ENCODE measurements at regions not wholly inside any gene's neighbourhood (a gene's known extent, or its start where the extent isn't known, plus 50 kb on each side); places are given as distances from the start of the nearest gene placed in this dataset.
"Not testable (repeated sequence)": the region's sequence is repeated elsewhere in the genome, so short reads cannot be mapped to it uniquely, and the experiment has no call there.

GRCh38 chr1:227416156-227416830 is 98.0 kb upstream of the CDC42BPA start:
- no peak overlapping the region for H3K4me3 ChIP-seq (replicated peaks; ENCODE audit: insufficient read depth, low read length)
- no peak for DNase-seq (ENCODE audit: low read depth in 1 of 2, low spot score in 1 of 2)
- TF ChIP-seq SPI1 (IDR thresholded peaks at IDR 0.05; ENCODE audit: borderline replicate concordance, low read depth): no peak
- TF ChIP-seq POLR2AphosphoS5 (IDR thresholded peaks at IDR 0.05; ENCODE audit: low read depth): no peak
- H3K27ac ChIP-seq (replicated peaks): no peak overlapping the region
- peaks cover 3% of the 10 kb centered on the region for H3K27me3 ChIP-seq (ENCODE audit: insufficient read depth, poor library complexity, severe bottlenecking)

GRCh38 chr1:227415115-227415790 is 97.0 kb upstream of the CDC42BPA start:
- Histone ChIP-seq H3K4me3 (replicated peaks; ENCODE audit: insufficient read depth, low read length) (no peak overlapping the region), H3K27me3 (ENCODE audit: insufficient read depth, poor library complexity, severe bottlenecking) (peaks cover 3% of the 10 kb centered on the region), H3K27ac (replicated peaks) (no peak overlapping the region)
- no peak for TF ChIP-seq SPI1 (IDR thresholded peaks at IDR 0.05; ENCODE audit: borderline replicate concordance, low read depth)
- no peak for TF ChIP-seq GABPA (IDR thresholded peaks at IDR 0.05; ENCODE audit: low read depth)
- TF ChIP-seq, protein P1, sequence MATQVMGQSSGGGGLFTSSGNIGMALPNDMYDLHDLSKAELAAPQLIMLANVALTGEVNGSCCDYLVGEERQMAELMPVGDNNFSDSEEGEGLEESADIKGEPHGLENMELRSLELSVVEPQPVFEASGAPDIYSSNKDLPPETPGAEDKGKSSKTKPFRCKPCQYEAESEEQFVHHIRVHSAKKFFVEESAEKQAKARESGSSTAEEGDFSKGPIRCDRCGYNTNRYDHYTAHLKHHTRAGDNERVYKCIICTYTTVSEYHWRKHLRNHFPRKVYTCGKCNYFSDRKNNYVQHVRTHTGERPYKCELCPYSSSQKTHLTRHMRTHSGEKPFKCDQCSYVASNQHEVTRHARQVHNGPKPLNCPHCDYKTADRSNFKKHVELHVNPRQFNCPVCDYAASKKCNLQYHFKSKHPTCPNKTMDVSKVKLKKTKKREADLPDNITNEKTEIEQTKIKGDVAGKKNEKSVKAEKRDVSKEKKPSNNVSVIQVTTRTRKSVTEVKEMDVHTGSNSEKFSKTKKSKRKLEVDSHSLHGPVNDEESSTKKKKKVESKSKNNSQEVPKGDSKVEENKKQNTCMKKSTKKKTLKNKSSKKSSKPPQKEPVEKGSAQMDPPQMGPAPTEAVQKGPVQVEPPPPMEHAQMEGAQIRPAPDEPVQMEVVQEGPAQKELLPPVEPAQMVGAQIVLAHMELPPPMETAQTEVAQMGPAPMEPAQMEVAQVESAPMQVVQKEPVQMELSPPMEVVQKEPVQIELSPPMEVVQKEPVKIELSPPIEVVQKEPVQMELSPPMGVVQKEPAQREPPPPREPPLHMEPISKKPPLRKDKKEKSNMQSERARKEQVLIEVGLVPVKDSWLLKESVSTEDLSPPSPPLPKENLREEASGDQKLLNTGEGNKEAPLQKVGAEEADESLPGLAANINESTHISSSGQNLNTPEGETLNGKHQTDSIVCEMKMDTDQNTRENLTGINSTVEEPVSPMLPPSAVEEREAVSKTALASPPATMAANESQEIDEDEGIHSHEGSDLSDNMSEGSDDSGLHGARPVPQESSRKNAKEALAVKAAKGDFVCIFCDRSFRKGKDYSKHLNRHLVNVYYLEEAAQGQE (IDR thresholded peaks at IDR 0.05; ENCODE audit: insufficient replicate concordance, low read depth): no peak
- TF ChIP-seq, protein P2, sequence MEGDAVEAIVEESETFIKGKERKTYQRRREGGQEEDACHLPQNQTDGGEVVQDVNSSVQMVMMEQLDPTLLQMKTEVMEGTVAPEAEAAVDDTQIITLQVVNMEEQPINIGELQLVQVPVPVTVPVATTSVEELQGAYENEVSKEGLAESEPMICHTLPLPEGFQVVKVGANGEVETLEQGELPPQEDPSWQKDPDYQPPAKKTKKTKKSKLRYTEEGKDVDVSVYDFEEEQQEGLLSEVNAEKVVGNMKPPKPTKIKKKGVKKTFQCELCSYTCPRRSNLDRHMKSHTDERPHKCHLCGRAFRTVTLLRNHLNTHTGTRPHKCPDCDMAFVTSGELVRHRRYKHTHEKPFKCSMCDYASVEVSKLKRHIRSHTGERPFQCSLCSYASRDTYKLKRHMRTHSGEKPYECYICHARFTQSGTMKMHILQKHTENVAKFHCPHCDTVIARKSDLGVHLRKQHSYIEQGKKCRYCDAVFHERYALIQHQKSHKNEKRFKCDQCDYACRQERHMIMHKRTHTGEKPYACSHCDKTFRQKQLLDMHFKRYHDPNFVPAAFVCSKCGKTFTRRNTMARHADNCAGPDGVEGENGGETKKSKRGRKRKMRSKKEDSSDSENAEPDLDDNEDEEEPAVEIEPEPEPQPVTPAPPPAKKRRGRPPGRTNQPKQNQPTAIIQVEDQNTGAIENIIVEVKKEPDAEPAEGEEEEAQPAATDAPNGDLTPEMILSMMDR (IDR thresholded peaks at IDR 0.05; ENCODE audit: insufficient read depth, low read length): no peak
- TF ChIP-seq POLR2AphosphoS5 (IDR thresholded peaks at IDR 0.05; ENCODE audit: low read depth): no peak
- DNase-seq (ENCODE audit: low read depth in 1 of 2, low spot score in 1 of 2): no peak

GRCh38 chr1:227411066-227411465 is 92.8 kb upstream of the CDC42BPA start:
- Histone ChIP-seq H3K27ac (replicated peaks) (no peak overlapping the region), H3K27me3 (ENCODE audit: insufficient read depth, poor library complexity, severe bottlenecking) (no peaks in the 10 kb centered on the region), H3K4me3 (replicated peaks; ENCODE audit: insufficient read depth, low read length) (no peak overlapping the region)
- DNase-seq (ENCODE audit: low read depth in 1 of 2, low spot score in 1 of 2): no peak
- TF ChIP-seq, protein P2 (IDR thresholded peaks at IDR 0.05; ENCODE audit: insufficient read depth, low read length): no peak
- TF ChIP-seq, protein P1 (IDR thresholded peaks at IDR 0.05; ENCODE audit: insufficient replicate concordance, low read depth): no peak
- TF ChIP-seq POLR2AphosphoS5 (IDR thresholded peaks at IDR 0.05; ENCODE audit: low read depth): no peak
- TF ChIP-seq GABPA (IDR thresholded peaks at IDR 0.05; ENCODE audit: low read depth): no peak
- no peak for TF ChIP-seq SPI1 (IDR thresholded peaks at IDR 0.05; ENCODE audit: borderline replicate concordance, low read depth)

DNA sequence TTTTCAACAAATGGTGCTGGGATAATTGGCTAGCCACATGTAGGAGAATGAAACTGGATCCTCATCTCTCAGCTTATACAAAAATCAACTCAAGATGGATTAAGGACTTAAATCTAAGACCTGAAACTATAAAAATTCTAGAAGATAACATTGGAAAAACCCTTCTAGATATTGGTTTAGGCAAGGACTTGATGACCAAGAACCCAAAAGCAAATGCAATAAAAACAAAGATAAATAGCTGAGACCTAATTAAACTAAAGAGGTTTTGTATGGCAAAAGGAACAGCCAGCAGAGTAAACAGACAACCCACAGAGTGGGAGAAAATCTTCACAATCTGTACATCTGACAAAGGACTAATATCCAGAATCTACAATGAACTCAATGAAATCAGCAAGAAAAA is 88.0 kb upstream of the CDC42BPA start:
- not testable (repeated sequence) for H3K4me3 ChIP-seq (replicated peaks; ENCODE audit: insufficient read depth, low read length); DNase-seq (ENCODE audit: low read depth in 1 of 2, low spot score in 1 of 2); H3K27me3 ChIP-seq (ENCODE audit: insufficient read depth, poor library complexity, severe bottlenecking); H3K27ac ChIP-seq (replicated peaks)

All from HL-60 (cell line).